Sigmoid colon (tissue), 6 donors: ENCODE measurements at regions not wholly inside any gene's neighbourhood (a gene's known extent, or its start where the extent isn't known, plus 50 kb on each side); places are given as distances from the start of the nearest gene placed in this dataset.

Experiments used
- DNase-seq: peaks from one replicate; pipeline ENCODE4 v3.0.0-alpha.2; 2019
- H3K27ac ChIP-seq, 4 donors: fragments of 200-600 bp; sonication (generic); one replicate each; pipeline ENCODE4 v1.5.1; 2016 to 2019; ENCODE audit warnings: mild to moderate bottlenecking in 1 of 4
- H3K27me3 ChIP-seq, 3 donors: fragments of 200-600 bp; sonication (generic); one replicate each; pipeline ENCODE4 v1.5.1; 2019; ENCODE audit warnings: mild to moderate bottlenecking in 1 of 3
- H3K36me3 ChIP-seq, 4 donors: fragments of 200-600 bp; sonication (generic); one replicate each; pipeline ENCODE4 v1.5.1; 2016 to 2019
- H3K4me1 ChIP-seq, 4 donors: fragments of 200-600 bp; sonication (generic); one replicate each; pipeline ENCODE4 v1.5.1; 2017 to 2019
- H3K4me3 ChIP-seq, 4 donors: fragments of 200-600 bp; sonication (generic); one replicate each; pipeline ENCODE4 v1.5.1; 2017 to 2019; ENCODE audit warnings: mild to moderate bottlenecking in 2 of 4, moderate library complexity in 1 of 4
- H3K9me3 ChIP-seq, 4 donors: fragments of 200-600 bp in 3 of 4; sonication (generic) in 3 of 4; one replicate each; pipeline versions ENCODE4 v1.5.1 to v1.6.1; 2013 to 2019
- CTCF ChIP-seq, 4 experiments: fragments of 450-650 bp in 3 of 4; fragments of 200-600 bp in 1 of 4; IDR thresholded peaks; one replicate each; pipeline ENCODE4 v1.5.1; 2016 to 2019; ENCODE audit warnings: antibody characterized with exemption in 4 of 4, mild to moderate bottlenecking in 3 of 4, moderate library complexity in 2 of 4
- EP300 ChIP-seq, 4 donors: sonication (generic); formaldehyde crosslinking; IDR thresholded peaks; one replicate each; pipeline ENCODE4 v1.6.1; 2017; ENCODE audit warnings: antibody characterized with exemption in 4 of 4
- POLR2A ChIP-seq, 2 donors: fragments of 450-650 bp; IDR thresholded peaks; one replicate each; pipeline ENCODE4 v1.6.1; 2016; ENCODE audit warnings: antibody characterized with exemption in 2 of 2, mild to moderate bottlenecking in 2 of 2, moderate library complexity in 2 of 2
- POLR2AphosphoS5 ChIP-seq, 4 donors: sonication (generic); formaldehyde crosslinking; IDR thresholded peaks; one replicate each; pipeline ENCODE4 v1.6.1; 2017; ENCODE audit warnings: antibody characterized with exemption in 4 of 4
- WGBS, 2 donors: extraction: QIAGEN DNeasy Blood & Tissue Kit; methylation state at CpG; one replicate each; pipeline ENCODE4 v1.1.7; 2013; 5-methylcytosine and 5-hydroxymethylcytosine counted together
- intact Hi-C: fragments of 100-400 bp; cut with DNase I; formaldehyde crosslinking; loops from one replicate; pipeline ENCODE4 v1.15.1; 2023
- donor health status: healthy with polysubstance abuse.
- donor health status: healthy.

GRCh38 chr3:43919029-43919428, 228.3 kb downstream of the ABHD5 start:
- no peak for DNase-seq
- H3K9me3 ChIP-seq = peaks cover 0 to 5% (median 2%) of the 10 kb centered on the region in 4 donors
- H3K4me3 ChIP-seq = no peak overlapping the region
- H3K4me1 ChIP-seq = no peaks in the 10 kb centered on the region
- intact Hi-C loops = no loop called here
- peaks cover 0 to 29% (median 3%) of the 10 kb centered on the region in 3 donors for H3K27me3 ChIP-seq
- H3K36me3 ChIP-seq = no peaks in the 10 kb centered on the region
- no peak overlapping the region for H3K27ac ChIP-seq
- TF ChIP-seq POLR2AphosphoS5 (IDR thresholded peaks at IDR 0.05) (no peak), EP300 (IDR thresholded peaks at IDR 0.05) (no peak), CTCF (IDR thresholded peaks at IDR 0.05) (no peak), POLR2A (IDR thresholded peaks at IDR 0.05) (no peak)
- 66 to 68% methylated on average over 7 of the region's 7 CpGs for WGBS, 2 donors

GRCh38 chr3:43921056-43921648, 230.4 kb downstream of the ABHD5 start:
- H3K27me3 ChIP-seq = peaks cover 0 to 42% (median 11%) of the 10 kb centered on the region in 3 donors
- H3K27ac ChIP-seq = no peak overlapping the region
- DNase-seq = no peak
- 63 to 71% methylated on average over 8 of the region's 8 CpGs for WGBS, 2 donors
- TF ChIP-seq POLR2A (IDR thresholded peaks at IDR 0.05) (no peak), EP300 (IDR thresholded peaks at IDR 0.05) (no peak), CTCF (IDR thresholded peaks at IDR 0.05) (no peak), POLR2AphosphoS5 (IDR thresholded peaks at IDR 0.05) (no peak)
- no peaks in the 10 kb centered on the region for H3K36me3 ChIP-seq
- no peak overlapping the region for H3K4me3 ChIP-seq
- intact Hi-C loops = no loop called here
- H3K4me1 ChIP-seq = no peaks in the 10 kb centered on the region
- peaks cover 0 to 5% (median 2%) of the 10 kb centered on the region in 4 donors for H3K9me3 ChIP-seq

GRCh38 chr3:43922374-43922773, 231.6 kb downstream of the ABHD5 start:
- H3K27me3 ChIP-seq = peaks cover 0 to 42% (median 11%) of the 10 kb centered on the region in 3 donors
- intact Hi-C loops = no loop called here

GRCh38 chr3:43923104-43923882, 232.6 kb downstream of the ABHD5 start:
- TF ChIP-seq POLR2AphosphoS5 (IDR thresholded peaks at IDR 0.05) = no peak
- no peak for TF ChIP-seq CTCF (IDR thresholded peaks at IDR 0.05)
- no peaks in the 10 kb centered on the region for H3K9me3 ChIP-seq
- DNase-seq = no peak
- WGBS, 2 donors = 6 to 21% methylated on average over 13 of the region's 13 CpGs
- H3K4me3 ChIP-seq = no peak overlapping the region
- intact Hi-C loops = no loop called here
- no peaks in the 10 kb centered on the region for H3K36me3 ChIP-seq
- H3K4me1 ChIP-seq = no peaks in the 10 kb centered on the region
- peaks cover 0 to 42% (median 11%) of the 10 kb centered on the region in 3 donors for H3K27me3 ChIP-seq
- H3K27ac ChIP-seq = no peak overlapping the region

More at GRCh38 chr3:43922374-43922773, 231.6 kb downstream of the ABHD5 start:
- H3K4me3 ChIP-seq = no peak overlapping the region
- WGBS, 2 donors = 62 to 74% methylated on average over 3 of the region's 3 CpGs
- no peaks in the 10 kb centered on the region for H3K36me3 ChIP-seq
- H3K9me3 ChIP-seq = no peaks in the 10 kb centered on the region
- no peaks in the 10 kb centered on the region for H3K4me1 ChIP-seq
- TF ChIP-seq CTCF (IDR thresholded peaks at IDR 0.05) = no peak
- DNase-seq = no peak
- H3K27ac ChIP-seq = no peak overlapping the region
